ENCODE measurements at regions not wholly inside any gene's neighbourhood (a gene's known extent, or its start where the extent isn't known, plus 50 kb on each side); places are given as distances from the start of the nearest gene placed in this dataset.

GRCh38 chr2:223222397-223222796, 170.4 kb downstream of the KCNE4 start:
- no peak for DNase-seq
- TF ChIP-seq, protein P1, sequence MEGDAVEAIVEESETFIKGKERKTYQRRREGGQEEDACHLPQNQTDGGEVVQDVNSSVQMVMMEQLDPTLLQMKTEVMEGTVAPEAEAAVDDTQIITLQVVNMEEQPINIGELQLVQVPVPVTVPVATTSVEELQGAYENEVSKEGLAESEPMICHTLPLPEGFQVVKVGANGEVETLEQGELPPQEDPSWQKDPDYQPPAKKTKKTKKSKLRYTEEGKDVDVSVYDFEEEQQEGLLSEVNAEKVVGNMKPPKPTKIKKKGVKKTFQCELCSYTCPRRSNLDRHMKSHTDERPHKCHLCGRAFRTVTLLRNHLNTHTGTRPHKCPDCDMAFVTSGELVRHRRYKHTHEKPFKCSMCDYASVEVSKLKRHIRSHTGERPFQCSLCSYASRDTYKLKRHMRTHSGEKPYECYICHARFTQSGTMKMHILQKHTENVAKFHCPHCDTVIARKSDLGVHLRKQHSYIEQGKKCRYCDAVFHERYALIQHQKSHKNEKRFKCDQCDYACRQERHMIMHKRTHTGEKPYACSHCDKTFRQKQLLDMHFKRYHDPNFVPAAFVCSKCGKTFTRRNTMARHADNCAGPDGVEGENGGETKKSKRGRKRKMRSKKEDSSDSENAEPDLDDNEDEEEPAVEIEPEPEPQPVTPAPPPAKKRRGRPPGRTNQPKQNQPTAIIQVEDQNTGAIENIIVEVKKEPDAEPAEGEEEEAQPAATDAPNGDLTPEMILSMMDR (IDR thresholded peaks at IDR 0.05; ENCODE audit: low read depth, low read length): no peak
- Histone ChIP-seq H3K4me3 (ENCODE audit: low read depth, low read length) (no peak overlapping the region), H3K36me3 (no peaks in the 10 kb centered on the region), H3K27me3 (ENCODE audit: insufficient read depth, low read depth, severe bottlenecking) (no peaks in the 10 kb centered on the region), H3K27ac (no peak overlapping the region), H3K9me3 (ENCODE audit: severe bottlenecking) (no peaks in the 10 kb centered on the region)

DNA sequence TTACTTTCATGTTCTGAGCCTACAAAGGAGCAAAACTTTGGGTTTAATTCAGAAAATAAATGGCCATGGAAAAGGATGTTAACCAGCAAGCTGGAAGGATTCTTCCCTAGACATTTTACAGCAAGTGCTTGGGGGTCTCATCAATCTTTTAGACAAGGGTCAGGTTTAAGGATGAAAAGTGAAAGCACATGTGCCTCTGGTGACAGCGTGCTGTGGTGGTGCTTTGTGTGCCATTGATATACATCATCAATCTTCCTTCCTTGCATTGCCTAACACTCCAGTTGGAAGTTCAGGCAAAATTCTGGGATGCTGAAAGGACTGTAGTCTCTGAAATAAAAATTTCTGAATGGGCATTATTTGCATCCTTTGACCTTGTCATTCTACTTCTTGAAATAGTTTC, 171.2 kb downstream of the KCNE4 start:
- DNase-seq: no peak
- Histone ChIP-seq H3K27me3 (ENCODE audit: insufficient read depth, low read depth, severe bottlenecking) (no peaks in the 10 kb centered on the region), H3K9me3 (ENCODE audit: severe bottlenecking) (no peaks in the 10 kb centered on the region), H3K4me3 (ENCODE audit: low read depth, low read length) (no peak overlapping the region), H3K27ac (no peak overlapping the region), H3K36me3 (no peaks in the 10 kb centered on the region)
- TF ChIP-seq, protein P1 (IDR thresholded peaks at IDR 0.05; ENCODE audit: low read depth, low read length): no peak

DNA sequence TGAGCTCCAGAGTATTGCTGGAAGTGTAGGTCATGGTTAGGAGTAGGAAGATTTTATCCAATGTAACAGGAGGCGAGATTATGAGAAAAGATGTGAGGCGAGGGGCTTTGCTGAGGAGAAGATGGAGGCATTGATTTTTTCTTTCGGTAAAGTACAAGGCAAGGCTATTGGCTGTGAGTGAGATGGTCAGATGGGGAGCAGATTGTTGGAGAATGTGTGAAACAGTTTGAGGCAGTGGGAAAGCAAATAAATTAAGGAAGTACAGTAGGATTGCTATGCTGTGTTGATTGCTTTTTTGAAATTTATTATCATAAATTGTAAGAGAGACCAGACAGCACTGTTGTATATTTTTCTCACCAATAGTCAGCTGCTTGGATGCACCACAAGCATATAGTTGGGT, 173.3 kb downstream of the KCNE4 start:
- Histone ChIP-seq H3K9me3 (ENCODE audit: severe bottlenecking) (no peaks in the 10 kb centered on the region), H3K4me3 (ENCODE audit: low read depth, low read length) (no peak overlapping the region), H3K27ac (no peak overlapping the region), H3K36me3 (no peaks in the 10 kb centered on the region), H3K27me3 (ENCODE audit: insufficient read depth, low read depth, severe bottlenecking) (no peaks in the 10 kb centered on the region)
- no peak for DNase-seq
- TF ChIP-seq, protein P1 (IDR thresholded peaks at IDR 0.05; ENCODE audit: low read depth, low read length): no peak

DNA sequence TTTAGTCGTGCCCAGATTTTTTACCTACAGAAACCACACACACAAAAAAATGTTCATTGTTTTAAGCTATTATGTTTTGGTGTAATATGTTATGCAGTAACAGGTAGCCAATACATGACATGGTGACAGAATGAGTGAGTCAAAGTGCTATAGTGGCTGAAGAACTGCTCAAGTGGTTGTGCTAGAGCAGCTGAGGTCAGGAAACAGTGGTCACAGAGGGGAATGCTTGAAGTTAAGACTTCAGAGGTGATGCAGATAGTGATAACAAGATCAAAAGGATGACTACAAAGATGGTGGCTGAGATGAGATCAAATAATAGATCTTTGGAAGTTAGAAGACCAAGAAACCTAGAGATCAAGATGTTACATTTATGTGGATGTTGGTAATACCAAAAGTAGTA, 174.3 kb downstream of the KCNE4 start:
- H3K27ac ChIP-seq: no peak overlapping the region
- H3K36me3 ChIP-seq: no peaks in the 10 kb centered on the region
- H3K9me3 ChIP-seq (ENCODE audit: severe bottlenecking): no peaks in the 10 kb centered on the region
- no peak for DNase-seq
- H3K27me3 ChIP-seq (ENCODE audit: insufficient read depth, low read depth, severe bottlenecking): no peaks in the 10 kb centered on the region
- TF ChIP-seq, protein P1 (IDR thresholded peaks at IDR 0.05; ENCODE audit: low read depth, low read length): no peak
- no peak overlapping the region for H3K4me3 ChIP-seq (ENCODE audit: low read depth, low read length)

GRCh38 chr2:223227338-223227737, 175.3 kb downstream of the KCNE4 start:
- TF ChIP-seq, protein P1 (IDR thresholded peaks at IDR 0.05; ENCODE audit: low read depth, low read length): no peak
- Histone ChIP-seq H3K27me3 (ENCODE audit: insufficient read depth, low read depth, severe bottlenecking) (no peaks in the 10 kb centered on the region), H3K4me3 (ENCODE audit: low read depth, low read length) (no peak overlapping the region), H3K27ac (no peak overlapping the region), H3K36me3 (no peaks in the 10 kb centered on the region), H3K9me3 (ENCODE audit: severe bottlenecking) (no peaks in the 10 kb centered on the region)
- no peak for DNase-seq

DNA sequence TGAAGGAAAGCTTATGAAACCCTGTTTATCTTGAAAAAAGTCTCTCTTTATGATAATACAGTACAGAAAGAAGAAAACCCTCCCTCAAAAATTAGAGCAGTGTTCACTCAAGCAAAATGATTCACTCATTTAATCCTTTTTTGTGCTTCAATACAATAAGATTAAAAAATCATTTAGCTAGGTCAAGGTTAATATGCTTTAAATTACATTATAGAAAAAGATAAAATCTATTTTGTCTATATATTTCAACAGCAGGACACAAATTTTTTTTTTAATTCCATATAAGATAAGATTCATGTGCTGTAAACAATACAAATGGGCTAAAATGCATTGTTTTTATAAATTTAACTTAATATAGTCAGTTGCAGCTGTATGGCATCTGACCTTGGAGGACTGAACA, 176.9 kb downstream of the KCNE4 start:
- Histone ChIP-seq H3K27me3 (ENCODE audit: insufficient read depth, low read depth, severe bottlenecking) (no peaks in the 10 kb centered on the region), H3K27ac (no peak overlapping the region), H3K9me3 (ENCODE audit: severe bottlenecking) (no peaks in the 10 kb centered on the region), H3K36me3 (no peaks in the 10 kb centered on the region), H3K4me3 (ENCODE audit: low read depth, low read length) (no peak overlapping the region)
- DNase-seq: no peak
- TF ChIP-seq, protein P1 (IDR thresholded peaks at IDR 0.05; ENCODE audit: low read depth, low read length): no peak
